Type B pancreatic cell (in vitro differentiated cells): ENCODE measurements at regions not wholly inside any gene's neighbourhood (a gene's known extent, or its start where the extent isn't known, plus 50 kb on each side); places are given as distances from the start of the nearest gene placed in this dataset.

Experiments used
- DNase-seq: peaks from one replicate; pipeline ENCODE4 v3.0.0; 2021; ENCODE audit warnings: mixed read lengths; ENCODE audit not compliant: unreplicated experiment; ENCODE audit errors: extremely low spot score
- H3K27ac Mint-ChIP-seq: 2 replicates; pipeline ENCODE4 v1.8.0; 2021; ENCODE audit warnings: mild to moderate bottlenecking, mixed read lengths
- H3K27me3 Mint-ChIP-seq: 2 replicates; pipeline ENCODE4 v1.8.0; 2021; ENCODE audit warnings: mixed read lengths
- H3K36me3 Mint-ChIP-seq: 2 replicates; pipeline ENCODE4 v1.8.0; 2021; ENCODE audit warnings: mixed read lengths
- H3K4me1 Mint-ChIP-seq: one replicate; pipeline ENCODE4 v1.8.0; 2021; ENCODE audit warnings: mixed read lengths; ENCODE audit not compliant: unreplicated experiment
- H3K4me3 Mint-ChIP-seq: 2 replicates; pipeline ENCODE4 v1.8.0; 2021; ENCODE audit warnings: mild to moderate bottlenecking, mixed read lengths
- H3K9me3 Mint-ChIP-seq: 2 replicates; pipeline ENCODE4 v1.8.0; 2021; ENCODE audit warnings: mixed read lengths
- CTCF ChIP-seq: fragments of 200-600 bp; sonication (generic); conservative IDR thresholded peaks from 2 replicates; pipeline ENCODE4 v1.5.0; 2021; ENCODE audit warnings: antibody characterized with exemption, mild to moderate bottlenecking

- Mint-ChIP-seq H3K9me3 (peaks cover 8% of the 10 kb centered on the region), H3K4me3 (no peak overlapping the region), H3K27ac (no peak overlapping the region), H3K27me3 (no peaks in the 10 kb centered on the region), H3K36me3 (no peaks in the 10 kb centered on the region), H3K4me1 (no peaks in the 10 kb centered on the region)
- DNase-seq: no peak
- no peak for TF ChIP-seq CTCF
These were observed 457.5 kb upstream of the ARID1B start for GRCh38 chr6:156319707-156320106.

- H3K36me3 Mint-ChIP-seq: no peaks in the 10 kb centered on the region
- no peaks in the 10 kb centered on the region for H3K27me3 Mint-ChIP-seq
- H3K27ac Mint-ChIP-seq: no peak overlapping the region
- H3K9me3 Mint-ChIP-seq: peaks cover 4% of the 10 kb centered on the region
- no peak for TF ChIP-seq CTCF
- DNase-seq: no peak
- no peaks in the 10 kb centered on the region for H3K4me1 Mint-ChIP-seq
- H3K4me3 Mint-ChIP-seq: no peak overlapping the region
These were observed 460.5 kb upstream of the ARID1B start for GRCh38 chr6:156316583-156317125.

- H3K4me3 Mint-ChIP-seq: no peak overlapping the region
- no peak overlapping the region for H3K27ac Mint-ChIP-seq
- H3K9me3 Mint-ChIP-seq: peaks cover 11% of the 10 kb centered on the region
- no peak for DNase-seq
- H3K4me1 Mint-ChIP-seq: no peaks in the 10 kb centered on the region
- no peaks in the 10 kb centered on the region for H3K27me3 Mint-ChIP-seq
- H3K36me3 Mint-ChIP-seq: peaks cover 4% of the 10 kb centered on the region
- TF ChIP-seq CTCF: no peak
These were observed 462.0 kb upstream of the ARID1B start for GRCh38 chr6:156315146-156315545.

- TF ChIP-seq CTCF: no peak
- Mint-ChIP-seq H3K27ac (no peak overlapping the region), H3K9me3 (peaks cover 11% of the 10 kb centered on the region), H3K36me3 (peaks cover 4% of the 10 kb centered on the region), H3K4me1 (no peaks in the 10 kb centered on the region), H3K27me3 (no peaks in the 10 kb centered on the region), H3K4me3 (no peak overlapping the region)
- no peak for DNase-seq
These were observed 464.1 kb upstream of the ARID1B start for GRCh38 chr6:156313037-156313436.

GRCh38 chr6:156311291-156311690, 465.9 kb upstream of the ARID1B start:
- no peaks in the 10 kb centered on the region for H3K27me3 Mint-ChIP-seq
- DNase-seq: no peak
- peaks cover 4% of the 10 kb centered on the region for H3K36me3 Mint-ChIP-seq
- no peak overlapping the region for H3K4me3 Mint-ChIP-seq
- H3K27ac Mint-ChIP-seq: no peak overlapping the region
- H3K4me1 Mint-ChIP-seq: no peaks in the 10 kb centered on the region
- H3K9me3 Mint-ChIP-seq: peaks cover 11% of the 10 kb centered on the region
- TF ChIP-seq CTCF: no peak

- no peaks in the 10 kb centered on the region for H3K4me1 Mint-ChIP-seq
- DNase-seq: no peak
- no peaks in the 10 kb centered on the region for H3K27me3 Mint-ChIP-seq
- H3K36me3 Mint-ChIP-seq: peaks cover 4% of the 10 kb centered on the region
- no peak overlapping the region for H3K4me3 Mint-ChIP-seq
- TF ChIP-seq CTCF: no peak
- H3K9me3 Mint-ChIP-seq: peaks cover 11% of the 10 kb centered on the region
- H3K27ac Mint-ChIP-seq: no peak overlapping the region
These were observed 466.5 kb upstream of the ARID1B start for GRCh38 chr6:156310701-156311100.
